ENCODE measurements at regions not wholly inside any gene's neighbourhood (a gene's known extent, or its start where the extent isn't known, plus 50 kb on each side); places are given as distances from the start of the nearest gene placed in this dataset.

DNA sequence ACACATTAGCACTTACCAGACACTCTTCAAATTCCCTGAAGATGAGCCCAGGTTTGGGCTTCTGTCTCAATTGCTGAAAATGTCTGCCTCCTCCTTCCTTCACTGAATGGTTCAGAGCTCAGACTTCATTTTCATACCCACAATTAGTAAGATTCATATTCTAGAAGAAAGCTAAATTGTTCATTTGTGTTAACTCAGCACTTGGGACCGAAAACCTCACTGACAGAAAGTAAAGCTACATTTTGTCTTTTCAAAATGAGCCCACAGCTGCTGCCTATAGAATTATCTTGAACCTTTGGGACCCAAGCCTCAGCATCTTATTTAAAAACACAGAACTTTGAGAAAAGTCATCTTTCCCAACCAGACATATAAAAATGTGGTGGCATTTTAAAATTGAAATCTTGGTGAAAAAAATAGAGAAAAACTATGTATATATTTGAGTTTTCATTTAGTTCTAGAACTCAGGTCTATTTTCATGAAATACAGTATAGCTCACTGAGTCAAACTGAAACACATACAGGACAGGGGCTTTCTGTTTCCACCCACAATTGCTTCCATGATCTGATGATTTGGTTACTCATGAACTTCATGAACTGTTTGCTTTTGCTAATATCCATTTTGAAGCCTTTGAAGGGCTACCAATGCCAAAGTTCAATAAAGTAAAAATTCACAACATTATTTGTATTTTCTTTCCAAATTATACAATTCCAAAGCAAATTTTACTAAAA is 119.1 kb upstream of the PFKP start:
- TF ChIP-seq, protein P1, sequence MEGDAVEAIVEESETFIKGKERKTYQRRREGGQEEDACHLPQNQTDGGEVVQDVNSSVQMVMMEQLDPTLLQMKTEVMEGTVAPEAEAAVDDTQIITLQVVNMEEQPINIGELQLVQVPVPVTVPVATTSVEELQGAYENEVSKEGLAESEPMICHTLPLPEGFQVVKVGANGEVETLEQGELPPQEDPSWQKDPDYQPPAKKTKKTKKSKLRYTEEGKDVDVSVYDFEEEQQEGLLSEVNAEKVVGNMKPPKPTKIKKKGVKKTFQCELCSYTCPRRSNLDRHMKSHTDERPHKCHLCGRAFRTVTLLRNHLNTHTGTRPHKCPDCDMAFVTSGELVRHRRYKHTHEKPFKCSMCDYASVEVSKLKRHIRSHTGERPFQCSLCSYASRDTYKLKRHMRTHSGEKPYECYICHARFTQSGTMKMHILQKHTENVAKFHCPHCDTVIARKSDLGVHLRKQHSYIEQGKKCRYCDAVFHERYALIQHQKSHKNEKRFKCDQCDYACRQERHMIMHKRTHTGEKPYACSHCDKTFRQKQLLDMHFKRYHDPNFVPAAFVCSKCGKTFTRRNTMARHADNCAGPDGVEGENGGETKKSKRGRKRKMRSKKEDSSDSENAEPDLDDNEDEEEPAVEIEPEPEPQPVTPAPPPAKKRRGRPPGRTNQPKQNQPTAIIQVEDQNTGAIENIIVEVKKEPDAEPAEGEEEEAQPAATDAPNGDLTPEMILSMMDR (IDR thresholded peaks at IDR 0.05; ENCODE audit: borderline replicate concordance, extremely low read depth, insufficient read depth) = no peak
- Histone ChIP-seq H3K27ac (ENCODE audit: low read depth in 2 of 2, low read length in 2 of 2) (no peak overlapping the region), H3K9me3 (ENCODE audit: control insufficient read depth in 2 of 3, insufficient read depth in 1 of 3, low read length in 3 of 3) (no peaks in the 10 kb centered on the region), H3K9ac (ENCODE audit: low read length in 3 of 3) (no peak overlapping the region), H3K27me3 (ENCODE audit: control insufficient read depth, insufficient read depth, low read length) (no peaks in the 10 kb centered on the region), H3K4me1 (ENCODE audit: control insufficient read depth in 2 of 3, insufficient read depth in 2 of 3, low read depth in 1 of 3, low read length in 3 of 3) (no peaks in the 10 kb centered on the region), H3K36me3 (ENCODE audit: control insufficient read depth in 2 of 3, insufficient read depth in 3 of 3, low read length in 3 of 3) (no peaks in the 10 kb centered on the region), H3K4me3 (ENCODE audit: low read length in 3 of 3) (no peak overlapping the region)
- intact Hi-C loops (cut with DNase I) = no loop called here
- no peak for DNase-seq
- no peak for FAIRE-seq

- H3K9me3 ChIP-seq (ENCODE audit: control insufficient read depth in 2 of 3, insufficient read depth in 1 of 3, low read length in 3 of 3) = no peaks in the 10 kb centered on the region
- intact Hi-C loops (cut with DNase I) = no loop called here
- H3K4me1 ChIP-seq (ENCODE audit: control insufficient read depth in 2 of 3, insufficient read depth in 2 of 3, low read depth in 1 of 3, low read length in 3 of 3) = no peaks in the 10 kb centered on the region
- TF ChIP-seq, protein P1 (IDR thresholded peaks at IDR 0.05; ENCODE audit: borderline replicate concordance, extremely low read depth, insufficient read depth) = no peak
- H3K27ac ChIP-seq (ENCODE audit: low read depth in 2 of 2, low read length in 2 of 2) = no peak overlapping the region
- H3K27me3 ChIP-seq (ENCODE audit: control insufficient read depth, insufficient read depth, low read length) = no peaks in the 10 kb centered on the region
- H3K4me3 ChIP-seq (ENCODE audit: low read length in 3 of 3) = no peak overlapping the region
- no peaks in the 10 kb centered on the region for H3K36me3 ChIP-seq (ENCODE audit: control insufficient read depth in 2 of 3, insufficient read depth in 3 of 3, low read length in 3 of 3)
- DNase-seq = no peak
- no peak for FAIRE-seq
- no peak overlapping the region for H3K9ac ChIP-seq (ENCODE audit: low read length in 3 of 3)
Measured at GRCh38 chr10:2944788-2945187, 122.6 kb upstream of the PFKP start.

DNA sequence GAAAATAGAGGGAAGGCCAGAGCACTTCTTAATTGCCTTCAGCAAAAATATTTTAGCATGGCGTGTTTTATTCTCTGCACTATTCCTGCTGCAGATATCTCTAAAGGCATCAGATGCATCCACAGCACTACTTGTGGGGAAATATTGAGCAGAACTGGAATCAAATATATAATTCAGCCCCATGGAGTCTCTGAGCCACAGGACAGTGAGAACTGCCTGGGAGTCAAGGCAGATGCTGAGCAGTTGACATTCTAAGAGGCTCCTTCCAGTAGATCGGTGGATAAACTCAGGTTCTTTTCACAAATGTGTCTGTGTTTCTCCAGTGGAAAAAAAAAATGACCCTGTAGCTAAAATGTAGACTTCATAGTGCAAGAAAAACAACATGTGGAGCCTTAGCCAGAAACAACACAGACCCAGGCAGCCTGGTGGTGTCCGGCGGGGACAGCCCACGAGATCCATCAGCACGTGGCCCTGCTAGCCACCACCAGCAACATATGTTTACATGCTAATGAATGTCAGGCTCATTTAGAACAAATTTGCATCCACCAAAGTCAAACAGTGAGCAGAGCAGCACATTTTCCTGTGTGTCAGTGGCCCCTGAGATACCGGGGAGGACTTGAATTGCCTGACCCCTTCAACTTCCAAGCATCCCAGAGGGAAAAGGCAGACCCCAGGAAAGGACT is 123.3 kb upstream of the PFKP start:
- H3K9ac ChIP-seq (ENCODE audit: low read length in 3 of 3) = no peak overlapping the region
- no peaks in the 10 kb centered on the region for H3K27me3 ChIP-seq (ENCODE audit: control insufficient read depth, insufficient read depth, low read length)
- TF ChIP-seq, protein P1 (IDR thresholded peaks at IDR 0.05; ENCODE audit: borderline replicate concordance, extremely low read depth, insufficient read depth) = no peak
- FAIRE-seq (no peak), DNase-seq (no peak)
- H3K27ac ChIP-seq (ENCODE audit: low read depth in 2 of 2, low read length in 2 of 2) = no peak overlapping the region
- H3K4me3 ChIP-seq (ENCODE audit: low read length in 3 of 3) = no peak overlapping the region
- H3K9me3 ChIP-seq (ENCODE audit: control insufficient read depth in 2 of 3, insufficient read depth in 1 of 3, low read length in 3 of 3) = no peaks in the 10 kb centered on the region
- H3K36me3 ChIP-seq (ENCODE audit: control insufficient read depth in 2 of 3, insufficient read depth in 3 of 3, low read length in 3 of 3) = no peaks in the 10 kb centered on the region
- intact Hi-C loops (cut with DNase I) = no loop called here
- no peaks in the 10 kb centered on the region for H3K4me1 ChIP-seq (ENCODE audit: control insufficient read depth in 2 of 3, insufficient read depth in 2 of 3, low read depth in 1 of 3, low read length in 3 of 3)

Data from kidney (tissue), 13 donors.